NB4 (cell line): ENCODE measurements at regions not wholly inside any gene's neighbourhood (a gene's known extent, or its start where the extent isn't known, plus 50 kb on each side); places are given as distances from the start of the nearest gene placed in this dataset.

ENCODE experiments used
- MAX ChIP-seq: IDR thresholded peaks from 2 replicates; pipeline ENCODE4 v1.6.1; 2011; ENCODE audit warnings: low read depth, low read length
- MYC ChIP-seq: IDR thresholded peaks from 2 replicates; pipeline ENCODE4 v1.6.1; 2011; ENCODE audit warnings: low read depth, low read length
- POLR2A ChIP-seq: IDR thresholded peaks from 2 replicates; pipeline ENCODE4 v1.6.1; 2011; ENCODE audit warnings: mild to moderate bottlenecking; ENCODE audit not compliant: insufficient read length; ENCODE audit errors: extremely low read depth
- TF ChIP-seq, protein P1 (sequence below): IDR thresholded peaks from one replicate; pipeline ENCODE4 v1.5.1; 2012; ENCODE audit warnings: low read depth, low read length

DNA sequence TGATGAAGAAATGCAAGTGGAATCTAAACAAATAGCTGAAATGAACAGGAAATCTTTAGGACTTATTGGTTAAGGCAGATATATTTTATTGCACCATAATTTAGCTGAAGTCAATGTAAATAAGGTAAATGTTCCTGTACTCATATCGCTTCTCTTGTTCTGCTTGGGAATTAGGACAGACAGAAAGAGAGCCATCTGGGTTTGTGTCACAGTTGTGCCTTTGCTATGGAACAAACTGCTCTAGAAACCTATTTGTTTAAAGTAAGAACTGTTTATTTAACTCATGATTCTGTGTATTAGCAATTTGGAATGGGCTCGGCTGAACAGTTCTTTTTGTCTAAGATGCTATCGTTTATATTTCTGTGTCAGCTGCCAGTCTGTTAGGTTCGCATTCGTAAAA is 143.8 kb upstream of the KHDRBS2 start:
- TF ChIP-seq, protein P1, sequence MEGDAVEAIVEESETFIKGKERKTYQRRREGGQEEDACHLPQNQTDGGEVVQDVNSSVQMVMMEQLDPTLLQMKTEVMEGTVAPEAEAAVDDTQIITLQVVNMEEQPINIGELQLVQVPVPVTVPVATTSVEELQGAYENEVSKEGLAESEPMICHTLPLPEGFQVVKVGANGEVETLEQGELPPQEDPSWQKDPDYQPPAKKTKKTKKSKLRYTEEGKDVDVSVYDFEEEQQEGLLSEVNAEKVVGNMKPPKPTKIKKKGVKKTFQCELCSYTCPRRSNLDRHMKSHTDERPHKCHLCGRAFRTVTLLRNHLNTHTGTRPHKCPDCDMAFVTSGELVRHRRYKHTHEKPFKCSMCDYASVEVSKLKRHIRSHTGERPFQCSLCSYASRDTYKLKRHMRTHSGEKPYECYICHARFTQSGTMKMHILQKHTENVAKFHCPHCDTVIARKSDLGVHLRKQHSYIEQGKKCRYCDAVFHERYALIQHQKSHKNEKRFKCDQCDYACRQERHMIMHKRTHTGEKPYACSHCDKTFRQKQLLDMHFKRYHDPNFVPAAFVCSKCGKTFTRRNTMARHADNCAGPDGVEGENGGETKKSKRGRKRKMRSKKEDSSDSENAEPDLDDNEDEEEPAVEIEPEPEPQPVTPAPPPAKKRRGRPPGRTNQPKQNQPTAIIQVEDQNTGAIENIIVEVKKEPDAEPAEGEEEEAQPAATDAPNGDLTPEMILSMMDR = no peak
- TF ChIP-seq MAX (no peak), MYC (no peak), POLR2A (no peak)
